K562 (cell line): ENCODE measurements at regions not wholly inside any gene's neighbourhood (a gene's known extent, or its start where the extent isn't known, plus 50 kb on each side); places are given as distances from the start of the nearest gene placed in this dataset.

Experiments used
- ATAC-seq: fragments of 200-7000 bp; cut with Tn5 transposase; 3 replicates; pipeline ENCODE4 v1.9.1; 2020; ENCODE audit warnings: moderate library complexity
- BruUV-seq: library from RNA; stranded (reverse); fragments of 400-500 nt; replicated peaks from 2 replicates; lab custom pipeline; 2021; lab: Mats Ljungman, UMichigan
- CTCF ChIA-PET: fragments of 300-600 bp; formaldehyde crosslinking; extraction: SDS; loops from one replicate; lab custom pipeline; 2021; ENCODE audit warnings: low intra/inter-chr PET ratio; lab: Yijun Ruan, JAX
- POLR2A ChIA-PET: fragments of 300-600, 350-650 bp; sonication (Branson Sonifier 250); formaldehyde crosslinking; extraction: SDS; loops from one replicate; lab custom pipeline; 2021; ENCODE audit warnings: antibody characterized with exemption, inconsistent platforms; lab: Yijun Ruan, JAX
- DNase-seq, 4 experiments: peaks; one replicate each; pipeline versions ENCODE4 v3.0.0 to v3.0.0-alpha.2; 2011 to 2018; ENCODE audit warnings: low spot score in 3 of 4, mixed read lengths in 3 of 4; ENCODE audit errors: extremely low read depth in 1 of 4
- FAIRE-seq: peaks from 2 replicates; lab custom pipeline; 2011; peaks lifted over from hg19 to GRCh38; lab: Jason Lieb, UNC
- H2AFZ ChIP-seq: 2 replicates; pipeline ENCODE4 v1.6.0; 2011; ENCODE audit warnings: low read depth, low read length, control low read depth, inconsistent platforms
- H3K27ac ChIP-seq: fragments of 200-600 bp; 3 replicates; pipeline ENCODE4 v1.8.0; 2011; ENCODE audit warnings: low read depth, mild to moderate bottlenecking, control low read depth, inconsistent platforms, low read length, moderate library complexity, mixed read lengths; ENCODE audit errors: extremely low read depth
- H3K27me3 ChIP-seq, 2 experiments: fragments of 300-600 bp in 1 of 2; 2 replicates in 1 of 2; 3 replicates in 1 of 2; pipeline versions ENCODE4 v1.6.0 to v1.8.0; 2011; ENCODE audit warnings: inconsistent platforms in 2 of 2, low read length in 2 of 2, mild to moderate bottlenecking in 1 of 2, mixed read lengths in 1 of 2, moderate library complexity in 1 of 2; ENCODE audit not compliant: control insufficient read depth in 2 of 2, insufficient read depth in 2 of 2
- H3K36me3 ChIP-seq: fragments of 300-600 bp; 3 replicates; pipeline ENCODE4 v1.8.0; 2011; ENCODE audit warnings: mild to moderate bottlenecking, low read length, inconsistent platforms; ENCODE audit not compliant: control insufficient read depth, insufficient read depth
- H3K4me1 ChIP-seq, 2 experiments: fragments of 200-600 bp in 1 of 2; replicated peaks in 1 of 2; 2 replicates in 1 of 2; 3 replicates in 1 of 2; pipeline versions ENCODE4 v1.5.1 to v1.8.0; 2011; ENCODE audit warnings: inconsistent platforms in 2 of 2, low read length in 2 of 2, mild to moderate bottlenecking in 1 of 2, mixed read lengths in 1 of 2, moderate library complexity in 1 of 2; ENCODE audit not compliant: control insufficient read depth in 2 of 2, insufficient read depth in 2 of 2
- H3K4me2 ChIP-seq: 2 replicates; pipeline ENCODE4 v1.6.1; 2011; ENCODE audit warnings: low read length, control low read depth, inconsistent platforms, mixed read lengths; ENCODE audit not compliant: insufficient read depth
- H3K4me3 ChIP-seq: fragments of 200-600 bp; sonication (generic), shearing (Covaris generic); 2 replicates; pipeline ENCODE4 v1.5.1; 2016; ENCODE audit warnings: control low read depth, inconsistent platforms
- H3K79me2 ChIP-seq: fragments of 200-600 bp; 3 replicates; pipeline ENCODE4 v1.8.0; 2011; ENCODE audit warnings: low read length, inconsistent platforms; ENCODE audit not compliant: control insufficient read depth, insufficient read depth
- H3K9ac ChIP-seq, 2 experiments: 2 replicates each; pipeline versions ENCODE4 v1.6.0 to v1.6.1; 2011; ENCODE audit warnings: low read depth in 2 of 2, low read length in 2 of 2, control low read depth in 1 of 2, inconsistent platforms in 1 of 2, mild to moderate bottlenecking in 1 of 2, mixed read lengths in 1 of 2; ENCODE audit not compliant: insufficient read depth in 1 of 2
- H3K9me1 ChIP-seq: one replicate; pipeline ENCODE4 v1.6.0; 2011; ENCODE audit warnings: inconsistent platforms, mild to moderate bottlenecking, low read length, moderate library complexity; ENCODE audit not compliant: control insufficient read depth, insufficient read depth
- H3K9me3 ChIP-seq: replicated peaks from 2 replicates; pipeline ENCODE4 v1.5.1; 2011; ENCODE audit warnings: low read depth, low read length, inconsistent platforms; ENCODE audit not compliant: control insufficient read depth, insufficient read depth
- H4K20me1 ChIP-seq: replicated peaks from 2 replicates; pipeline ENCODE4 v1.6.1; 2011; ENCODE audit warnings: low read length, inconsistent platforms, mixed read lengths; ENCODE audit not compliant: control insufficient read depth, insufficient read depth
- ARID3A ChIP-seq: IDR thresholded peaks from 2 replicates; pipeline ENCODE4 v1.6.1; 2012; ENCODE audit warnings: low read depth, low read length, improper control_type of control experiment, borderline replicate concordance
- CBX3 ChIP-seq, 2 experiments: IDR thresholded peaks; 1 replicate in 1 of 2; 2 replicates in 1 of 2; pipeline ENCODE4 v1.6.1; 2012; ENCODE audit warnings: inconsistent platforms in 2 of 2, low read length in 2 of 2, borderline replicate concordance in 1 of 2, control low read depth in 1 of 2
- DEAF1 ChIP-seq: fragments of 450-650 bp; formaldehyde crosslinking; IDR thresholded peaks from 2 replicates; pipeline ENCODE4 v1.4.0; 2020; ENCODE audit warnings: mild to moderate bottlenecking, moderate library complexity
- EWSR1 ChIP-seq: fragments of 450-650 bp; IDR thresholded peaks from 2 replicates; pipeline ENCODE4 v1.6.1; 2018; ENCODE audit warnings: borderline replicate concordance, mild to moderate bottlenecking, low read depth, moderate library complexity; ENCODE audit not compliant: partially characterized antibody
- KDM4B ChIP-seq, 2 experiments: fragments of 450-650 bp in 1 of 2; sonication (generic) in 1 of 2; IDR thresholded peaks; 2 replicates each; pipeline ENCODE4 v1.6.1; 2016 to 2017; ENCODE audit warnings: borderline replicate concordance in 2 of 2, antibody characterized with exemption in 1 of 2, low read depth in 1 of 2, mild to moderate bottlenecking in 1 of 2
- NFE2 ChIP-seq: IDR thresholded peaks from 2 replicates; pipeline ENCODE4 v1.6.1; 2014; ENCODE audit warnings: antibody characterized with exemption, low read depth
- RBM22 ChIP-seq: fragments of 200-400 bp; formaldehyde crosslinking; IDR thresholded peaks from 2 replicates; pipeline ENCODE4 v1.6.1; 2018; ENCODE audit warnings: low read length, low read depth; ENCODE audit not compliant: poor library complexity, severe bottlenecking
- RBM34 ChIP-seq: fragments of 200-400 bp; formaldehyde crosslinking; IDR thresholded peaks from 2 replicates; pipeline ENCODE4 v1.6.1; 2018; ENCODE audit warnings: low read length, borderline replicate concordance; ENCODE audit not compliant: insufficient read depth
- RNF2 ChIP-seq: sonication (generic); IDR thresholded peaks from 2 replicates; pipeline ENCODE4 v1.6.1; 2016
- STAT5A ChIP-seq: IDR thresholded peaks from 2 replicates; pipeline ENCODE4 v1.6.1; 2012; ENCODE audit warnings: low read length, inconsistent platforms, borderline replicate concordance
- TAF7 ChIP-seq: fragments of 450-650 bp; IDR thresholded peaks from 2 replicates; pipeline ENCODE4 v1.6.1; 2016; ENCODE audit warnings: missing genetic modification characterization, missing compliant biosample characterization
- ZBTB12 ChIP-seq: fragments of 250-450 bp; sonication (Bioruptor Pico); IDR thresholded peaks from 2 replicates; pipeline ENCODE4 v1.4.0; 2020
- ZNF668 ChIP-seq: fragments of 250-450 bp; sonication (Bioruptor Pico); IDR thresholded peaks from 2 replicates; pipeline ENCODE4 v1.8.0; 2022; ENCODE audit warnings: mild to moderate bottlenecking, inconsistent platforms
- WGBS: fragments of 100-300 bp; shearing (Covaris generic); methylation state at CpG from one replicate; pipeline ENCODE4 v1.1.6; 2016; ENCODE audit warnings: low coverage, mixed read lengths; ENCODE audit not compliant: insufficient coverage; ENCODE audit errors: missing lambda C conversion rate; 5-methylcytosine and 5-hydroxymethylcytosine counted together
- in situ Hi-C: fragments of 300-500 bp; cut with MboI; formaldehyde crosslinking; loops from 4 replicates; pipeline ENCODE4 v1.15.0; 2018; ENCODE audit warnings: inconsistent platforms, mixed read lengths
- intact Hi-C: fragments of 100-400 bp; cut with micrococcal nuclease; formaldehyde crosslinking; loops from 2 replicates; pipeline ENCODE4 v1.14.2; 2022
- TF ChIP-seq, protein P1 (sequence below): IDR thresholded peaks from 2 replicates; pipeline ENCODE4 v1.6.1; 2011; ENCODE audit not compliant: insufficient read length; ENCODE audit errors: extremely low read depth

DNA sequence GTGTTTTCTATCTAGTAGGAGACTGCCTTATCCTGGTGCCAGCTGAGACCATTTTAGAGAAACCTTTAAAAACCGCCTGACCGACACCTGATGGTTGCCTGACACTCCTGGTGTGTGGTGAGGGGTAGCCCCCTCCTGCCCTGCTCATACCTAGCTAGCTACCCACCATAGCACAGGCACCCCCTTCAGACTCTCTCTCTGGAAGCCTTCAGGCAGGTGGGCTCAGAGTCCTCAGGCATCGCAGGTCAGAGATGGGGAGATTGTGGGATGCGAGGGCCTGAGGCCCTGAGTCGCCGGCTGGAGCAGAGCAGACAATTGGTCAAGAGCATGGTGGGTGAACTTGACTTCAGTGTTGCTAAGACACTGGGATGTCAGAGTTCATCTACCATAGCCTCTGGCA is 424.6 kb downstream of the BRD1 start (continued):
- TF ChIP-seq EWSR1 (no peak), NFE2 (no peak)

- Histone ChIP-seq H3K9me1 (no peaks in the 10 kb centered on the region), H3K27me3 (peaks cover 30 to 73% of the 10 kb centered on the region in 2 experiments; a peak in 4 of 5 replicates), H3K79me2 (no peaks in the 10 kb centered on the region)
- FAIRE-seq: no peak
- in situ Hi-C loops: no loop called here
- TF ChIP-seq ARID3A (no peak), ZBTB12 (CRISPR knock-in tag) (no peak), RBM22 (no peak), TAF7 (no peak), CBX3 (IDR thresholded peaks at IDR 0.05; ENCODE audit: borderline replicate concordance in 1 of 2, low read length in 2 of 2) (no peak), KDM4B (IDR thresholded peaks at IDR 0.05; ENCODE audit: borderline replicate concordance in 2 of 2, low read depth in 1 of 2) (no peak), STAT5A (no peak), RBM34 (no peak), DEAF1 (CRISPR knock-in tag) (no peak), ZNF668 (CRISPR knock-in tag) (no peak), RNF2 (no peak)
- TF ChIP-seq, protein P1, sequence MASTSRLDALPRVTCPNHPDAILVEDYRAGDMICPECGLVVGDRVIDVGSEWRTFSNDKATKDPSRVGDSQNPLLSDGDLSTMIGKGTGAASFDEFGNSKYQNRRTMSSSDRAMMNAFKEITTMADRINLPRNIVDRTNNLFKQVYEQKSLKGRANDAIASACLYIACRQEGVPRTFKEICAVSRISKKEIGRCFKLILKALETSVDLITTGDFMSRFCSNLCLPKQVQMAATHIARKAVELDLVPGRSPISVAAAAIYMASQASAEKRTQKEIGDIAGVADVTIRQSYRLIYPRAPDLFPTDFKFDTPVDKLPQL: no peak
- TF ChIP-seq, all 486 proteins: peak for 0
- CTCF ChIA-PET: no interaction called here
- DNase-seq: no peak
- no TSS peak for BruUV-seq
- H4K20me1 ChIP-seq: no peaks in the 10 kb centered on the region
- intact Hi-C loops: no loop called here
- no peak overlapping the region for H3K9ac ChIP-seq
- 2% methylated on average over 11 of the region's 12 CpGs for WGBS
- no peak overlapping the region for H2AFZ ChIP-seq
- POLR2A ChIA-PET: no interaction called here
- no peaks in the 10 kb centered on the region for H3K36me3 ChIP-seq
- H3K27ac ChIP-seq: no peak overlapping the region
- ATAC-seq: no peak
- H3K4me3 ChIP-seq: no peak overlapping the region
- no peak overlapping the region for H3K4me2 ChIP-seq
- H3K9me3 ChIP-seq: no peaks in the 10 kb centered on the region
- peaks cover 0 to 4% of the 10 kb centered on the region in 2 experiments; a peak in 1 of 5 replicates for H3K4me1 ChIP-seq
Measured at GRCh38 chr22:49402169-49402568, 425.5 kb downstream of the BRD1 start.
